Tibial artery (tissue), 4 donors: ENCODE measurements at regions not wholly inside any gene's neighbourhood (a gene's known extent, or its start where the extent isn't known, plus 50 kb on each side); places are given as distances from the start of the nearest gene placed in this dataset.

Experiments
- DNase-seq, 2 donors: peaks; one replicate each; pipeline ENCODE4 v3.0.0-alpha.2; 2019
- H3K27ac ChIP-seq, 2 donors: fragments of 200-600 bp; sonication (generic) in 1 of 2; 1 replicate in 1 of 2; 2 replicates in 1 of 2; pipeline ENCODE4 v1.5.1; 2018 to 2019; ENCODE audit warnings: mild to moderate bottlenecking in 1 of 2
- H3K27me3 ChIP-seq, 2 donors: fragments of 200-600 bp; sonication (generic) in 1 of 2; one replicate each; pipeline versions ENCODE4 v1.5.1 to v1.6.0; 2016 to 2019
- H3K36me3 ChIP-seq, 3 donors: fragments of 200-600 bp; sonication (generic) in 2 of 3; one replicate each; pipeline ENCODE4 v1.5.1; 2016 to 2019; ENCODE audit warnings: mild to moderate bottlenecking in 2 of 3
- H3K4me1 ChIP-seq, 4 donors: fragments of 200-600 bp; sonication (generic) in 2 of 4; 1 replicate in 3 of 4; 2 replicates in 1 of 4; pipeline ENCODE4 v1.5.1; 2016 to 2019
- H3K4me3 ChIP-seq, 2 donors: fragments of 200-600 bp; sonication (generic) in 1 of 2; 1 replicate in 1 of 2; 2 replicates in 1 of 2; pipeline ENCODE4 v1.5.1; 2018 to 2019; ENCODE audit warnings: mild to moderate bottlenecking in 2 of 2
- H3K9me3 ChIP-seq, 3 donors: fragments of 200-600 bp; sonication (generic) in 1 of 3; one replicate each; pipeline ENCODE4 v1.5.1; 2016 to 2019
- intact Hi-C: fragments of 100-400 bp; cut with DNase I; formaldehyde crosslinking; loops from one replicate; pipeline ENCODE4 v1.15.0; 2023; ENCODE audit warnings: low total_unique reads
- TF ChIP-seq, protein P1 (sequence below), 2 experiments: fragments of 200-600 bp in 1 of 2; fragments of 450-650 bp in 1 of 2; IDR thresholded peaks; one replicate each; pipeline ENCODE4 v1.5.1; 2017 to 2019; ENCODE audit warnings: antibody characterized with exemption in 2 of 2, mild to moderate bottlenecking in 1 of 2, moderate library complexity in 1 of 2

DNA sequence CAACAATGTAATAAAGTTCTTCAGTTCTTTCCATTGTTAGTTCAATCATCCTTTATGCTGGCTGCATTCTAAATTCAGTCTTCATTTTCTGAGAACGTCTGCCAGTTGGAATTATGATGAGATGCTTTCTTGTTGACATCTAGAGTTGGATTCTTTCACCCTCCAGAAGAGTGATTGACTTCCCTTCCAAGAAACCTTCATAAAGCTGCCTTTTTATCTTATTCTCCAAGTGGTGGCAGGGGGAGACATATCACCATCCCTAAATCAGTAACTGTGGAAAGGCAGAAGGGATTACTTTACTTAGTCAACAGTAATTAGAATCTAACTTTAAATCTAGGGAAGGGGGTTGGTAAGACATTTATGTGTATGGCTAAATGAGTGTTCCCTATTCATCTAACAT lies 86.8 kb upstream of the GULP1 start:
- H3K4me1 ChIP-seq, result peaks cover 0 to under 1% (median 0%) of the 10 kb centered on the region in 4 donors
- H3K36me3 ChIP-seq, result no peaks in the 10 kb centered on the region
- intact Hi-C loops, result no loop called here
- TF ChIP-seq, protein P1, sequence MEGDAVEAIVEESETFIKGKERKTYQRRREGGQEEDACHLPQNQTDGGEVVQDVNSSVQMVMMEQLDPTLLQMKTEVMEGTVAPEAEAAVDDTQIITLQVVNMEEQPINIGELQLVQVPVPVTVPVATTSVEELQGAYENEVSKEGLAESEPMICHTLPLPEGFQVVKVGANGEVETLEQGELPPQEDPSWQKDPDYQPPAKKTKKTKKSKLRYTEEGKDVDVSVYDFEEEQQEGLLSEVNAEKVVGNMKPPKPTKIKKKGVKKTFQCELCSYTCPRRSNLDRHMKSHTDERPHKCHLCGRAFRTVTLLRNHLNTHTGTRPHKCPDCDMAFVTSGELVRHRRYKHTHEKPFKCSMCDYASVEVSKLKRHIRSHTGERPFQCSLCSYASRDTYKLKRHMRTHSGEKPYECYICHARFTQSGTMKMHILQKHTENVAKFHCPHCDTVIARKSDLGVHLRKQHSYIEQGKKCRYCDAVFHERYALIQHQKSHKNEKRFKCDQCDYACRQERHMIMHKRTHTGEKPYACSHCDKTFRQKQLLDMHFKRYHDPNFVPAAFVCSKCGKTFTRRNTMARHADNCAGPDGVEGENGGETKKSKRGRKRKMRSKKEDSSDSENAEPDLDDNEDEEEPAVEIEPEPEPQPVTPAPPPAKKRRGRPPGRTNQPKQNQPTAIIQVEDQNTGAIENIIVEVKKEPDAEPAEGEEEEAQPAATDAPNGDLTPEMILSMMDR (IDR thresholded peaks at IDR 0.05), result no peak
- DNase-seq, result no peak
- H3K4me3 ChIP-seq, result no peak overlapping the region
- no peak overlapping the region for H3K27ac ChIP-seq
- no peaks in the 10 kb centered on the region for H3K27me3 ChIP-seq
- no peaks in the 10 kb centered on the region for H3K9me3 ChIP-seq

DNA sequence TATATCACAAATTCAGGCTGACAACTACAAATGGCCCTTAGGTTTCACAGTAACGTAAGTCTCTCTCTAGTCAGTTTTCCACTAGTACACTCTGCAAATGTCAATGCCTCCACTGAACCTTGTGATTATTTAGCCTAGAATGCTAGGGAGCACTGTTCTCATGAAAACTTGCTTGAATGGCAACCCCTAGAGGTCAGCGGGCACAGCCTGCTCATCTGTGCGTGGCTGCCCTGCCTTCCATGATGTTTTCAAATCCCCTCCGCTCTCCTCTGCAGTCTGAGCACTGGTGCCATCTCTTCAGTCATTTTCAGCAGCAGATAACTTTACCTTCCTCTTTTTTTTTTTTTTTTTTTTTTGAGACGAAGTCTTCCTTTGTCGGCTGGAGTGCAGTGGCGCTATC lies 84.1 kb upstream of the GULP1 start:
- TF ChIP-seq, protein P1 (IDR thresholded peaks at IDR 0.05), result no peak
- no peaks in the 10 kb centered on the region for H3K4me1 ChIP-seq
- no peaks in the 10 kb centered on the region for H3K27me3 ChIP-seq
- H3K4me3 ChIP-seq, result no peak overlapping the region
- DNase-seq, result no peak
- H3K9me3 ChIP-seq, result no peaks in the 10 kb centered on the region
- H3K36me3 ChIP-seq, result no peaks in the 10 kb centered on the region
- intact Hi-C loops, result no loop called here
- H3K27ac ChIP-seq, result no peak overlapping the region

DNA sequence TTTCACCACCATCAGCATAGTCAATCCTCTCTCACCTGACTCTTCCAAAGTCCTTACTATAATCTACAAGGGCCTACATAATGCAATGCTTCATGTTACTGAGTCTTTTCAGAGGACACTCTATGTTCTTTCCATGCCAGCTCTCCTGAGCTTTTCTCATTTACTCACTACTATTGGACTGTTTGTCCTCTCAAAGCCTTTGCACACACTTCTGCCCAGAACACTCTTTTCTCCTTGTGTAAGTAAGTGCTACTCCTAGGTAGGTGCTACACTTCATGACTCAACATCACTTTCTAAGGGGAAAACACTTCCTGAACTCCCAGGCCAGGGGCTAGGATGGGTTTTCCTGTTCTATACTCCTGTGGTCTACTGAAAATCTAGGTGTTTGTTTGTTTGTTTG lies 82.5 kb upstream of the GULP1 start:
- Histone ChIP-seq H3K9me3 (no peaks in the 10 kb centered on the region), H3K36me3 (no peaks in the 10 kb centered on the region), H3K27me3 (no peaks in the 10 kb centered on the region), H3K4me1 (no peaks in the 10 kb centered on the region), H3K4me3 (no peak overlapping the region), H3K27ac (no peak overlapping the region)
- DNase-seq, result no peak
- intact Hi-C loops, result no loop called here
- TF ChIP-seq, protein P1 (IDR thresholded peaks at IDR 0.05), result no peak

DNA sequence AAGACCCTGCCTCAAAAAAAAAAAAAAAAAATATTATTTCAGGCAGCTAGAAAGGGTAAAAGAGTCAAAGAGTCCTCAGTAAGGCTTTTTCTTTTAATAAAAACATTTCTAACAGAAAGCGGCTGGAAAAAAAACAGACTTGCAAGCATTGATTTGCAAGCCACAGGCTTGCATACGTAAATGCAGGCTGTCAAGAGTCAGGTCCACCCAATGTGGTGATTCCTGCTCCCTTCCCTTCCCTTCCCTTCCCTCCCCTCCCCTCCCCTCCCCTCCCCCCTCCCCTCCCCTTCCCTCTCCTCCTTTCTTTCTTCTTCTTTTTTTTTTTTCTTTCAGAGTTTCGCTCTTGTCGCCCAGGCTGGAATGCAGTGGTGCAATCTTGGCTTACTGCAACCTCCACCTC lies 74.4 kb upstream of the GULP1 start:
- H3K4me1 ChIP-seq, result no peaks in the 10 kb centered on the region
- H3K4me3 ChIP-seq, result no peak overlapping the region
- intact Hi-C loops, result no loop called here
- H3K27ac ChIP-seq, result no peak overlapping the region
- no peaks in the 10 kb centered on the region for H3K36me3 ChIP-seq
- H3K9me3 ChIP-seq, result no peaks in the 10 kb centered on the region
- no peaks in the 10 kb centered on the region for H3K27me3 ChIP-seq
- TF ChIP-seq, protein P1 (IDR thresholded peaks at IDR 0.05), result no peak
- no peak for DNase-seq

DNA sequence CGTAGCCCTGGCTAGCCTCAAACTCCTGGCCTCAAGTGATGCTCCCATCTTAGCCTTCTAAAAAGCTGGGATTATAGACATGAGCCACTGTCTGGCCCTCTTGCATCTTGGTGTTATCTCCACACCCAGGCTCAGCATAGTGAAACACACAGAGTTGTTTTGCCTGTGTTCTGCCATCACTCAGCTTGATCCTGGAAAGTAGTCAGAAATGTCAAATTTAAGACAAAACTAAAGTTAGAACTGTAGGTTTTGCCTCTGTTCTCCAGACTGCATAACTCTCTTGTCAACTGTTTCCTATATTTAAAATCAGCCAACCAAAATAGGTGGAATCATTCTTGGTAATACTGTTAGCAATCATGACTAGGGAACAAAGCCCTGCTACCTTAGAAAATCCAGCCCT lies 72.1 kb upstream of the GULP1 start:
- H3K27me3 ChIP-seq, result no peaks in the 10 kb centered on the region
- H3K4me1 ChIP-seq, result no peaks in the 10 kb centered on the region
- H3K27ac ChIP-seq, result no peak overlapping the region
- no peak overlapping the region for H3K4me3 ChIP-seq
- intact Hi-C loops, result no loop called here
- DNase-seq, result no peak
- no peaks in the 10 kb centered on the region for H3K9me3 ChIP-seq
- TF ChIP-seq, protein P1 (IDR thresholded peaks at IDR 0.05), result no peak
- no peaks in the 10 kb centered on the region for H3K36me3 ChIP-seq

DNA sequence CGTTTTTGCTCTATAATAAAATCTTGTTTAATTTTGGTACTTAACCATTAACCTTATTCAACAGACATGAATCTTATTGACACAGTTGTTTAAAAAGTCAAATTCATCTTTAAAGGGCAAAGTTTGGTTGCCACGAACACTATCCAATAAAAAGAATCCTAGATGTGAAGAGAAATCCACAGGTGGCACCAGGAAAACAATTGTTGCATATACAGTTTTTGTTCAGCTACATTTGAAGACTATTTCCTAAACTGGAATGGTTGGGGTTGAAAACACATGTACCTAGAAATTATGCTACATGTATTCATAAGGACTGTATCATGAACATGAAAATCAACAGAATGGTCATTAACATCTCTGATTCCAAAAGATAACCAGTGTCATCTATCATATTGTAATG lies 71.1 kb upstream of the GULP1 start:
- no peak overlapping the region for H3K27ac ChIP-seq
- no peaks in the 10 kb centered on the region for H3K4me1 ChIP-seq
- no peaks in the 10 kb centered on the region for H3K27me3 ChIP-seq
- intact Hi-C loops, result no loop called here
- H3K36me3 ChIP-seq, result no peaks in the 10 kb centered on the region
- DNase-seq, result no peak
- H3K4me3 ChIP-seq, result no peak overlapping the region
- no peaks in the 10 kb centered on the region for H3K9me3 ChIP-seq
- TF ChIP-seq, protein P1 (IDR thresholded peaks at IDR 0.05), result no peak
